Mesendoderm (in vitro differentiated cells): ENCODE measurements at regions not wholly inside any gene's neighbourhood (a gene's known extent, or its start where the extent isn't known, plus 50 kb on each side); places are given as distances from the start of the nearest gene placed in this dataset.

Experiments used
- DNase-seq: peaks from one replicate; pipeline ENCODE4 v3.0.0; 2013
- H2AK5ac ChIP-seq: 2 replicates; pipeline ENCODE4 v1.6.1; 2013; ENCODE audit warnings: low read length, inconsistent platforms
- H2BK120ac ChIP-seq: 2 replicates; pipeline ENCODE4 v1.6.1; 2013; ENCODE audit warnings: low read depth, mild to moderate bottlenecking, low read length, moderate library complexity, mixed read lengths
- H2BK15ac ChIP-seq: replicated peaks from 2 replicates; pipeline ENCODE4 v1.6.1; 2013; ENCODE audit warnings: low read depth, mild to moderate bottlenecking, moderate library complexity
- H2BK5ac ChIP-seq: 2 replicates; pipeline ENCODE4 v1.6.1; 2013; ENCODE audit warnings: low read length, inconsistent platforms
- H3K18ac ChIP-seq: 2 replicates; pipeline ENCODE4 v1.6.1; 2013; ENCODE audit warnings: mild to moderate bottlenecking, low read length, mixed read lengths
- H3K23ac ChIP-seq: one replicate; pipeline ENCODE4 v1.6.1; 2013; ENCODE audit warnings: low read length
- H3K27ac ChIP-seq: 2 replicates; pipeline ENCODE4 v1.5.1; 2013; ENCODE audit warnings: low read depth, mild to moderate bottlenecking, inconsistent platforms, low read length, moderate library complexity
- H3K27me3 ChIP-seq: 2 replicates; pipeline ENCODE4 v1.6.1; 2013; ENCODE audit warnings: low read length, control low read depth, mild to moderate bottlenecking, inconsistent platforms; ENCODE audit not compliant: insufficient read depth, poor library complexity
- H3K36me3 ChIP-seq: 2 replicates; pipeline ENCODE4 v1.6.1; 2013; ENCODE audit warnings: low read length, inconsistent platforms; ENCODE audit not compliant: control insufficient read depth, insufficient read depth
- H3K4ac ChIP-seq: one replicate; pipeline ENCODE4 v1.6.1; 2013; ENCODE audit warnings: low read depth, mild to moderate bottlenecking, low read length, moderate library complexity
- H3K4me1 ChIP-seq: 2 replicates; pipeline ENCODE4 v1.6.1; 2013; ENCODE audit warnings: low read depth, low read length, inconsistent platforms; ENCODE audit not compliant: control insufficient read depth
- H3K4me2 ChIP-seq: 2 replicates; pipeline ENCODE4 v1.6.1; 2013; ENCODE audit warnings: low read length
- H3K4me3 ChIP-seq: 2 replicates; pipeline ENCODE4 v1.5.1; 2013; ENCODE audit warnings: mild to moderate bottlenecking, low read length
- H3K56ac ChIP-seq: one replicate; pipeline ENCODE4 v1.6.1; 2013; ENCODE audit warnings: low read length
- H3K79me1 ChIP-seq: 2 replicates; pipeline ENCODE4 v1.6.1; 2013; ENCODE audit warnings: low read length, inconsistent platforms
- H3K79me2 ChIP-seq: 2 replicates; pipeline ENCODE4 v1.6.1; 2013; ENCODE audit warnings: mild to moderate bottlenecking, low read length; ENCODE audit not compliant: control insufficient read depth, insufficient read depth
- H3K9ac ChIP-seq: 2 replicates; pipeline ENCODE4 v1.6.1; 2013; ENCODE audit warnings: low read length, inconsistent platforms
- H4K5ac ChIP-seq: one replicate; pipeline ENCODE4 v1.6.1; 2013; ENCODE audit warnings: low read length
- H4K8ac ChIP-seq: one replicate; pipeline ENCODE4 v1.6.1; 2013; ENCODE audit warnings: low read depth, mild to moderate bottlenecking, control low read depth, low read length, moderate library complexity
- WGBS: extraction: QIAGEN DNeasy Blood & Tissue Kit; methylation state at CpG from one replicate; pipeline ENCODE4 v1.1.7; 2013; ENCODE audit warnings: low lambda C conversion rate, missing lambda C conversion rate; ENCODE audit not compliant: insufficient coverage; ENCODE audit errors: extremely low coverage; 5-methylcytosine and 5-hydroxymethylcytosine counted together

DNA sequence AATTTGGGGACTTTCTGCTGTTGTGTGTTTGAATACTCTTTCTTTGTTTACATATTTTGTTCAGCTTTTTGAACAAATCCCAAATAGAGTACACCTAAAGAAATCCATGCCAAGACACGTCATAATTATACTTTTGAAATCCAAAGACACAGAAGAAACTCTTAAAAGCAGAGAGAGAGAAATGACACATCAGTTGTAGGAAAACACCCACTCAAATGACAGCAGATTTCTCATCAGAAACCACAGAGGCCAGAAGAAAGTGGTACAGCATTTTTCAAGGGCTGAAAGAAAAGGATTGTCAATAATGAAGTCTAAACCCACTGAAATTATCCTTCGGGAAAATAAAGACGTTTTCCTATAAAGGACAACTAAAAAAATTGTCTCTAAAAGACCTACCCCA is 378.6 kb downstream of the GADD45G start:
- H2BK15ac ChIP-seq: no peak overlapping the region
- H4K8ac ChIP-seq: no peak overlapping the region
- no peak overlapping the region for H3K27ac ChIP-seq
- H3K36me3 ChIP-seq: no peaks in the 10 kb centered on the region
- H3K56ac ChIP-seq: no peak overlapping the region
- no peak overlapping the region for H3K18ac ChIP-seq
- no peak overlapping the region for H2AK5ac ChIP-seq
- H3K4me1 ChIP-seq: no peaks in the 10 kb centered on the region
- no peak for DNase-seq
- H3K4ac ChIP-seq: no peak overlapping the region
- no peaks in the 10 kb centered on the region for H3K79me2 ChIP-seq
- H3K23ac ChIP-seq: no peak overlapping the region
- no CpG with 5 or more reads among the region's 3 CpGs for WGBS
- H4K5ac ChIP-seq: no peak overlapping the region
- no peak overlapping the region for H2BK5ac ChIP-seq
- no peak overlapping the region for H3K4me3 ChIP-seq
- no peaks in the 10 kb centered on the region for H3K79me1 ChIP-seq
- no peak overlapping the region for H2BK120ac ChIP-seq
- H3K4me2 ChIP-seq: no peak overlapping the region
- no peak overlapping the region for H3K9ac ChIP-seq
- no peaks in the 10 kb centered on the region for H3K27me3 ChIP-seq

DNA sequence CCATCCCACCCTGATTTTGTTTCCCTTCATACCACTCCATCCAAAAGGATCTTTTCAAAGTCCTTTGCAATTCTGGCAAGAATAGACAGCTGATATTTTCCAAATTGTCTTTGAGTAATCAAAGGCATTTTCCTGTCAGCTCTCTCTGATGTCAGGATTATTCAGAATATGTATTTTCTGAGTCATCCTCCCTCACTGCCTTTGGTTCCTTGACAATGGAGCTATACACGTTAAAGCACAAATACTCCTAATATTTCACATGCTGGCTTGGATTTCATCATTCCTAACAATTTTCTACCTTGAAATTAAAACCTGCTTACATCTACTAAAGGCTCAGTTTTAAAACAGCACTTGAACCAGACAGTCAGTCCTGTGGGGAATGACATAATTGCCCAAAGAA is 379.4 kb downstream of the GADD45G start:
- Histone ChIP-seq H3K79me2 (no peaks in the 10 kb centered on the region), H4K8ac (no peak overlapping the region), H4K5ac (no peak overlapping the region), H2AK5ac (no peak overlapping the region), H3K27ac (no peak overlapping the region), H2BK15ac (no peak overlapping the region), H3K4me1 (no peaks in the 10 kb centered on the region), H3K9ac (no peak overlapping the region), H3K4me3 (no peak overlapping the region), H3K79me1 (no peaks in the 10 kb centered on the region), H3K18ac (no peak overlapping the region), H2BK120ac (no peak overlapping the region), H3K27me3 (no peaks in the 10 kb centered on the region), H2BK5ac (no peak overlapping the region), H3K4me2 (no peak overlapping the region), H3K23ac (no peak overlapping the region), H3K56ac (no peak overlapping the region), H3K36me3 (no peaks in the 10 kb centered on the region), H3K4ac (no peak overlapping the region)
- WGBS: no CpG with 5 or more reads among the region's 1 CpG
- no peak for DNase-seq

DNA sequence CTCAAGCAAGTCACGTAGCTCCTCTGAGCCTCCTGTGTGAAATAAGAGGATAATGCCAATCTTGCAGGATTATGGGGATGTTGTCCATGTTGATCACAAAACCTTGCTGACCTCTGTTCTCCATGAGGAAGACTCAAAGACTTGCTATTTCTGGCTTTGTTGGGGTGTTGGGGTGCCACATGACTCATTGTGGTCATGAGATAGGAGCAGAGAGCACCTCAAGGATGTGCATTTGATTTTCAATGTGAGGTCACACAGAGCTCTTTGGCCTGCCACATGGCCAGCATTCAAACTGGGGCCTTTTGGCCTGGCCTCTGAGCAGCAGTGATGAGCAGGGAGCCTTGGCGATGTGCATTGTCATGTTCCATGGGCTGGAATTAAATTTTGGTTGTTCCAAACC is 380.3 kb downstream of the GADD45G start:
- Histone ChIP-seq H3K18ac (no peak overlapping the region), H4K5ac (no peak overlapping the region), H3K27ac (no peak overlapping the region), H3K23ac (no peak overlapping the region), H3K4me1 (no peaks in the 10 kb centered on the region), H2BK5ac (no peak overlapping the region), H2AK5ac (no peak overlapping the region), H4K8ac (no peak overlapping the region), H3K79me2 (no peaks in the 10 kb centered on the region), H3K4me3 (no peak overlapping the region), H3K9ac (no peak overlapping the region), H3K4ac (no peak overlapping the region), H3K79me1 (no peaks in the 10 kb centered on the region), H3K56ac (no peak overlapping the region), H3K4me2 (no peak overlapping the region), H3K36me3 (no peaks in the 10 kb centered on the region), H3K27me3 (no peaks in the 10 kb centered on the region), H2BK120ac (no peak overlapping the region), H2BK15ac (no peak overlapping the region)
- no CpG with 5 or more reads among the region's 2 CpGs for WGBS
- DNase-seq: no peak

DNA sequence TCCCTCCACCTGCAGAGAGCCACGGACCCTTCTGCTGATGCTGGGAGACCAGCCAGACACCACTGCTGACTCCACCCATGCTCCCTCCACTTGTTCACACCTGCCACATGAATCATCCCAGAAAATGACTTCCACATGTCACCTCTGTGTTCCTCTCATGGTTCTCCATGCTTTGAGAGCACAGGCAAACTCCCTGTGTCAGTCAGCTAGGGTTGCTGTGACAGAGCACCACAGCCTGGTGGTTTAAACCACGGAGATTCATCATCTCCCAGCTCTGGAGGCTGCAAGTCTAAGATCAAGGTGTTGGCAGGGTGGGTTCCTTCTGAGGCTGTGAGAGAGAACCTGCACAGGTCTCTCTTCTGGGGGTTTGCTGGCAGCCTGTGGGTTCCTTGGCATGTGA is 381.4 kb downstream of the GADD45G start:
- no peak for DNase-seq
- H3K27ac ChIP-seq: no peak overlapping the region
- H4K8ac ChIP-seq: no peak overlapping the region
- no peak overlapping the region for H3K4me3 ChIP-seq
- no peak overlapping the region for H2BK120ac ChIP-seq
- H4K5ac ChIP-seq: no peak overlapping the region
- H3K4me2 ChIP-seq: no peak overlapping the region
- no peaks in the 10 kb centered on the region for H3K36me3 ChIP-seq
- H3K9ac ChIP-seq: no peak overlapping the region
- no peak overlapping the region for H3K18ac ChIP-seq
- H3K79me2 ChIP-seq: no peaks in the 10 kb centered on the region
- no peak overlapping the region for H2BK5ac ChIP-seq
- H3K23ac ChIP-seq: no peak overlapping the region
- WGBS: no CpG with 5 or more reads among the region's 2 CpGs
- no peaks in the 10 kb centered on the region for H3K4me1 ChIP-seq
- no peak overlapping the region for H3K4ac ChIP-seq
- H2BK15ac ChIP-seq: no peak overlapping the region
- no peak overlapping the region for H2AK5ac ChIP-seq
- no peaks in the 10 kb centered on the region for H3K79me1 ChIP-seq
- no peaks in the 10 kb centered on the region for H3K27me3 ChIP-seq
- H3K56ac ChIP-seq: no peak overlapping the region

DNA sequence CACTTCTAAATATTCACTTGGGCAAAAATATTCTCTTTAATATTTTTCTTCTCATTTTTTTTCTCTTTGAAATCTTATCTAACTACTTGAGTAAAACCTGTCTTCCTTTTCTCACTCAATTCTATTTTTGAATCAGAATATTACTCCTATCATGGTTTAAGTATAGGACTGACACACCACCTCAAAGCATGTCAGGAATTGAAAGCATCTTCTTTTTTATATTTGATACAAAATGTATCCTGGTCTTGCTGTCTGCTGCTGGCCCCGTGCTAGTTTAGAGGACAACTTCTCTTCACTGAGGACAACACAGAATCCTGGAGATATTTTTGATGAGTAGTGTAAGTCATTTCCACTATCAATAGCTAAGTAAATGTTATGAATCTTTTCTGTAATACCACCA is 383.6 kb downstream of the GADD45G start:
- no peaks in the 10 kb centered on the region for H3K36me3 ChIP-seq
- no peak overlapping the region for H3K4ac ChIP-seq
- H3K27me3 ChIP-seq: no peaks in the 10 kb centered on the region
- H2BK5ac ChIP-seq: no peak overlapping the region
- no CpG with 5 or more reads among the region's 1 CpG for WGBS
- no peak overlapping the region for H4K8ac ChIP-seq
- H2AK5ac ChIP-seq: no peak overlapping the region
- no peaks in the 10 kb centered on the region for H3K79me1 ChIP-seq
- H2BK120ac ChIP-seq: no peak overlapping the region
- H3K56ac ChIP-seq: no peak overlapping the region
- no peak overlapping the region for H3K18ac ChIP-seq
- H2BK15ac ChIP-seq: no peak overlapping the region
- H3K4me3 ChIP-seq: no peak overlapping the region
- no peak overlapping the region for H4K5ac ChIP-seq
- no peak overlapping the region for H3K27ac ChIP-seq
- no peak for DNase-seq
- H3K4me1 ChIP-seq: peaks cover under 1% of the 10 kb centered on the region
- H3K4me2 ChIP-seq: no peak overlapping the region
- no peaks in the 10 kb centered on the region for H3K79me2 ChIP-seq
- no peak overlapping the region for H3K9ac ChIP-seq
- H3K23ac ChIP-seq: no peak overlapping the region

DNA sequence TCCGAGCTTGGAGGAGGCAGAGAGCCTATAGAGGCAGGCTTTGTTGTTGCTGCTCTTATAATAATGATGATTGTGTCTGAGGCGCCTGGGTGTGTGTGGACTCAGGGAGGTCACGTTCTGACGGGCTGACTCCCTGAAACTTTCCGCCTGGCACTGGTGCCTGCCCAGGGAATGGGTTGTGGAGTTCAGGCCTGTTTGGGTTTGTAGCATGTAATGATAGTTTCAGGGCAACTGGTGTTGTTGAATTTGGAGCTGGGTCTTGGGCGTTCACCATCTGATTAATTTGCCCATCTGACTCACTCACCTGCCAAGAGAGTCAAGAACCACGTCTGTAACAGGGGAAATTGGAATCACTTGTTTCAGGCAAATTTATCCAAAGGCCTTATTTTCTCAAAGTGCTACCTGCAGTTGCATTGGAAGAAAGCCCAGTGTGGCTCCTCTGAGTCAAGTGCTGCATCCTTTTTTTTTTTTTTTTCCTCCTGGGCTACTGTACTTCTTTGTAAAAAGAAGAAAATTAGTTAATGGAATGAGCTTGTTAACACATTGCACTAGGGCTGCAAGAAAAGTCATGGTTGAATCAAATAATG is 386.5 kb downstream of the GADD45G start:
- no peak overlapping the region for H2AK5ac ChIP-seq
- no peak overlapping the region for H2BK120ac ChIP-seq
- H2BK5ac ChIP-seq: no peak overlapping the region
- no peak overlapping the region for H4K8ac ChIP-seq
- no peak overlapping the region for H4K5ac ChIP-seq
- no peak overlapping the region for H2BK15ac ChIP-seq
- no peaks in the 10 kb centered on the region for H3K79me1 ChIP-seq
- peaks cover 17% of the 10 kb centered on the region for H3K4me1 ChIP-seq
- no peak overlapping the region for H3K9ac ChIP-seq
- H3K23ac ChIP-seq: no peak overlapping the region
- H3K36me3 ChIP-seq: no peaks in the 10 kb centered on the region
- H3K27me3 ChIP-seq: no peaks in the 10 kb centered on the region
- no peak overlapping the region for H3K18ac ChIP-seq
- H3K56ac ChIP-seq: no peak overlapping the region
- H3K4me2 ChIP-seq: no peak overlapping the region
- no peak overlapping the region for H3K27ac ChIP-seq
- DNase-seq: no peak
- H3K4ac ChIP-seq: no peak overlapping the region
- no peak overlapping the region for H3K4me3 ChIP-seq
- H3K79me2 ChIP-seq: no peaks in the 10 kb centered on the region
- WGBS: no CpG with 5 or more reads among the region's 7 CpGs
